ENCODE measurements at regions not wholly inside any gene's neighbourhood (a gene's known extent, or its start where the extent isn't known, plus 50 kb on each side); places are given as distances from the start of the nearest gene placed in this dataset.

- WGBS, 2 experiments (ENCODE audit: extremely low coverage in 1 of 2, insufficient coverage in 1 of 2, insufficient read length in 1 of 2, insufficient replicate concordance in 2 of 2, low coverage in 1 of 2, low lambda C conversion rate in 2 of 2, missing lambda C conversion rate in 1 of 2): 75% methylated on average over 3 of the region's 3 CpGs; no CpG with 5 or more reads in 1 of the 2 experiments
- H3K79me2 ChIP-seq (ENCODE audit: control insufficient read depth in 1 of 2, insufficient read depth in 2 of 2, low read length in 2 of 2): no peaks in the 10 kb centered on the region
- no peaks in the 10 kb centered on the region for H3K36me3 ChIP-seq (ENCODE audit: control insufficient read depth in 2 of 4, insufficient read depth in 4 of 4, low read length in 3 of 4)
- no peak overlapping the region for H3K4ac ChIP-seq (replicated peaks; ENCODE audit: insufficient read length, low read depth, low read length)
- no peak overlapping the region for H3K4me3 ChIP-seq (ENCODE audit: extremely low read depth in 1 of 4, insufficient read depth in 2 of 4, low read depth in 3 of 4, low read length in 4 of 4)
- H2BK20ac ChIP-seq (ENCODE audit: low read length): no peak overlapping the region
- H4K5ac ChIP-seq (ENCODE audit: insufficient read length, low read depth, low read length): no peak overlapping the region
- H3K79me1 ChIP-seq (ENCODE audit: low read depth, low read length): no peaks in the 10 kb centered on the region
- H3K18ac ChIP-seq (ENCODE audit: extremely low read depth, low read length): no peak overlapping the region
- no peak overlapping the region for H3K14ac ChIP-seq (ENCODE audit: insufficient read length)
- H3K4me1 ChIP-seq (replicated peaks in 1 of 4; ENCODE audit: control insufficient read depth in 3 of 4, insufficient read depth in 4 of 4, low read length in 3 of 4): no peaks in the 10 kb centered on the region
- no peak overlapping the region for H2BK15ac ChIP-seq (ENCODE audit: low read length)
- H4K8ac ChIP-seq (ENCODE audit: extremely low read depth, insufficient read depth, low read length): no peak overlapping the region
- H4K91ac ChIP-seq (replicated peaks; ENCODE audit: insufficient read length, low read length): no peak overlapping the region
- FAIRE-seq: no peak
- no peak overlapping the region for H3K4me2 ChIP-seq (ENCODE audit: insufficient read depth in 1 of 2, low read depth in 2 of 2, low read length in 2 of 2)
- no peak overlapping the region for H3K23ac ChIP-seq (ENCODE audit: insufficient read length)
- H3K27ac ChIP-seq (ENCODE audit: low read depth, low read length): no peak overlapping the region
- no peak overlapping the region for H2AK5ac ChIP-seq (ENCODE audit: low read depth, low read length)
- ChIA-PET CTCF (ENCODE audit: partially characterized antibody) (interaction anchor here (1.0 to 1.1 kb wide), 2 partner anchors 122 to 600 kb away, joined by 3 read pairs; no protein-coding TSS in a partner anchor), POLR2A (ENCODE audit: partially characterized antibody) (no interaction called here)
- no peak overlapping the region for H2BK5ac ChIP-seq (ENCODE audit: low read depth, low read length)
- no peak overlapping the region for H2BK12ac ChIP-seq (ENCODE audit: low read depth, low read length)
- H3K9me3 ChIP-seq (ENCODE audit: insufficient read depth in 2 of 2, low read depth in 1 of 2, low read length in 1 of 2): no peaks in the 10 kb centered on the region
- no peak overlapping the region for H3K9ac ChIP-seq (replicated peaks in 1 of 4; ENCODE audit: extremely low read depth in 1 of 4, low read depth in 3 of 4, low read length in 3 of 4)
- no peaks in the 10 kb centered on the region for H3K27me3 ChIP-seq (replicated peaks in 1 of 4; ENCODE audit: control insufficient read depth in 3 of 4, extremely low read depth in 1 of 4, insufficient read depth in 3 of 4, low read length in 3 of 4)
- no peaks in the 10 kb centered on the region for H3K23me2 ChIP-seq (ENCODE audit: low read depth, low read length)
- no peak overlapping the region for H2AFZ ChIP-seq (ENCODE audit: low read length)
- H2BK120ac ChIP-seq (replicated peaks; ENCODE audit: low read depth, low read length): no peak overlapping the region
- H4K20me1 ChIP-seq (replicated peaks in 1 of 2; ENCODE audit: control insufficient read depth in 1 of 2, insufficient read depth in 2 of 2, low read length in 2 of 2): no peaks in the 10 kb centered on the region
- DNase-seq (ENCODE audit: low read depth in 1 of 2, low spot score in 2 of 2): no peak
- no peak overlapping the region for H3K56ac ChIP-seq (replicated peaks; ENCODE audit: insufficient read length, low read depth, low read length)
- TF ChIP-seq EGR1 (IDR thresholded peaks at IDR 0.05; ENCODE audit: borderline replicate concordance, low read depth, low read length): no peak
- TF ChIP-seq POU5F1 (IDR thresholded peaks at IDR 0.05; ENCODE audit: low read depth, low read length): no peak
- TF ChIP-seq JUND (IDR thresholded peaks at IDR 0.05; ENCODE audit: low read length): no peak
- no peak for TF ChIP-seq CTBP2 (IDR thresholded peaks at IDR 0.05; ENCODE audit: borderline replicate concordance, insufficient read depth, insufficient read length, low read length)
Observed at GRCh38 chr2:193841384-193842150, 1646.8 kb upstream of the TMEFF2 start.
